ENCODE measurements at regions not wholly inside any gene's neighbourhood (a gene's known extent, or its start where the extent isn't known, plus 50 kb on each side); places are given as distances from the start of the nearest gene placed in this dataset.

DNA sequence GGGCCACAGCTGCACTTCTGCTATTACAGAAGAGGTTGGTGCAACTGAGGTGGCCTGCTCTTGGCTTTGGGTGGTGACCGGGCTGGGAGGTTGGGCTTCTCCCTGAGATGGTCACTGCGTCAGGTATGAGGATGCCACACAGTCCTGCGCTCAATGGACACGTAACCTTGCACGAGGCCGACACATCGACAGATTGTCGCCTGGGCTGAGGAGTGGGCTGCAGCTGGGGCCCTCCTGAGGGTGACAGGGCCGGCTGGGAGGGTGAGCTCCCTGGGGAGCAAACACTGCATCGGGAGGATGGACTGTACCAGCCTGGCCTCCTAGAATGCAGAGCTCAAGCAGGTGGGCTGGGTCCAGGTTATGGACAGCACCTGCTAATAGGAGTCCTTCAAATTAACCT is 261.1 kb upstream of the ADAMTS16 start:
- TF ChIP-seq POLR2A (IDR thresholded peaks at IDR 0.05) (no peak), CTCF (IDR thresholded peaks at IDR 0.05) (no peak)

All from Peyer's patch (tissue), 4 donors.